Activated CD4-positive, alpha-beta memory T cell treated with anti-CD3 and anti-CD28 coated beads for 36 hours (primary cell): ENCODE measurements at regions not wholly inside any gene's neighbourhood (a gene's known extent, or its start where the extent isn't known, plus 50 kb on each side); places are given as distances from the start of the nearest gene placed in this dataset.
"Not testable (repeated sequence)": the region's sequence is repeated elsewhere in the genome, so short reads cannot be mapped to it uniquely, and the experiment has no call there.

ENCODE experiments used
- CTCF ChIA-PET: fragments of 350-600 bp; sonication (Branson Sonifier 250); formaldehyde crosslinking; loops from one replicate; lab custom pipeline; 2021; ENCODE audit warnings: antibody characterized with exemption, inconsistent platforms; lab: Charles Lee
- POLR2A ChIA-PET: fragments of 350-600 bp; sonication (Branson Sonifier 250); formaldehyde crosslinking; loops from one replicate; lab custom pipeline; 2021; ENCODE audit warnings: antibody characterized with exemption; lab: Charles Lee
- DNase-seq: peaks from one replicate; pipeline ENCODE4 v3.0.0-alpha.2; 2020
- H3K27ac Mint-ChIP-seq: one replicate; pipeline ENCODE4 v1.8.0; 2021; ENCODE audit warnings: mixed read lengths
- H3K27me3 Mint-ChIP-seq: one replicate; pipeline ENCODE4 v1.8.0; 2021; ENCODE audit warnings: mixed read lengths
- H3K36me3 Mint-ChIP-seq: one replicate; pipeline ENCODE4 v1.8.0; 2021; ENCODE audit warnings: mixed read lengths
- H3K4me1 Mint-ChIP-seq: one replicate; pipeline ENCODE4 v1.8.0; 2021; ENCODE audit warnings: low read depth, mixed read lengths
- H3K4me3 Mint-ChIP-seq: one replicate; pipeline ENCODE4 v1.8.0; 2021; ENCODE audit warnings: mild to moderate bottlenecking, mixed read lengths
- H3K9me3 Mint-ChIP-seq: one replicate; pipeline ENCODE4 v1.8.0; 2021; ENCODE audit warnings: mixed read lengths
- intact Hi-C: fragments of 100-400 bp; cut with micrococcal nuclease; formaldehyde crosslinking; loops from one replicate; pipeline ENCODE4 v1.15.1; 2023

- no peak for DNase-seq
- H3K9me3 Mint-ChIP-seq, result peaks cover 8% of the 10 kb centered on the region
- no peaks in the 10 kb centered on the region for H3K27me3 Mint-ChIP-seq
- H3K27ac Mint-ChIP-seq, result no peak overlapping the region
- no peaks in the 10 kb centered on the region for H3K36me3 Mint-ChIP-seq
- intact Hi-C loops, result no loop called here
- CTCF ChIA-PET, result no interaction called here
- POLR2A ChIA-PET, result no interaction called here
- no peak overlapping the region for H3K4me3 Mint-ChIP-seq
- H3K4me1 Mint-ChIP-seq, result no peaks in the 10 kb centered on the region
These were observed 466.9 kb downstream of the FAT4 start for GRCh38 chr4:125781651-125782050.

- ChIA-PET POLR2A (no interaction called here), CTCF (no interaction called here)
- Mint-ChIP-seq H3K9me3 (peaks cover 2% of the 10 kb centered on the region), H3K27me3 (no peaks in the 10 kb centered on the region), H3K27ac (no peak overlapping the region), H3K4me1 (no peaks in the 10 kb centered on the region), H3K36me3 (no peaks in the 10 kb centered on the region), H3K4me3 (no peak overlapping the region)
- intact Hi-C loops, result no loop called here
- DNase-seq, result no peak
These were observed 470.0 kb downstream of the FAT4 start for GRCh38 chr4:125784741-125785140.

DNA sequence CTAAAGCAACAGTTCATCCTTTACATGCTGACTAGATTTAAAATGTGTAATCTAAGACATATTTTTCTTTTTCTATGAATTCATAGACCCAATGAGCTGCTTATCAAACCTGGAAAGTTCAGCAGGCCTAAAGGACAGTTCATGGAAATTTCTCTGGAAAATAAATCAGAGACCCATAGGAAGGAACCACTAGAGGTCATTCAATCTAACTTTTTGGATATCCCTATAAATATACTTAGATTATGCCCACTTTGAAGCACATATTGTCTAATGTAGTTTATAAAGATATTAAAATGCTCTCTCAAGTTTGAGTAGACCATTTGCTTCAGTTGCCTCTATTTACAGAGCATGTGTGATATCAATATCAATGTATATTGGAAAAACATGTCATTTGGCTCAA lies 473.0 kb downstream of the FAT4 start:
- POLR2A ChIA-PET, result no interaction called here
- no peaks in the 10 kb centered on the region for H3K27me3 Mint-ChIP-seq
- no peaks in the 10 kb centered on the region for H3K4me1 Mint-ChIP-seq
- intact Hi-C loops, result no loop called here
- CTCF ChIA-PET, result no interaction called here
- H3K9me3 Mint-ChIP-seq, result peaks cover 2% of the 10 kb centered on the region
- no peaks in the 10 kb centered on the region for H3K36me3 Mint-ChIP-seq
- H3K27ac Mint-ChIP-seq, result no peak overlapping the region
- no peak for DNase-seq
- H3K4me3 Mint-ChIP-seq, result no peak overlapping the region

- H3K36me3 Mint-ChIP-seq, result no peaks in the 10 kb centered on the region
- CTCF ChIA-PET, result no interaction called here
- DNase-seq, result no peak
- H3K27me3 Mint-ChIP-seq, result no peaks in the 10 kb centered on the region
- H3K9me3 Mint-ChIP-seq, result peaks cover 5% of the 10 kb centered on the region
- H3K4me1 Mint-ChIP-seq, result no peaks in the 10 kb centered on the region
- POLR2A ChIA-PET, result no interaction called here
- no peak overlapping the region for H3K27ac Mint-ChIP-seq
- intact Hi-C loops, result no loop called here
- no peak overlapping the region for H3K4me3 Mint-ChIP-seq
These were observed 474.3 kb downstream of the FAT4 start for GRCh38 chr4:125789023-125789422.

DNA sequence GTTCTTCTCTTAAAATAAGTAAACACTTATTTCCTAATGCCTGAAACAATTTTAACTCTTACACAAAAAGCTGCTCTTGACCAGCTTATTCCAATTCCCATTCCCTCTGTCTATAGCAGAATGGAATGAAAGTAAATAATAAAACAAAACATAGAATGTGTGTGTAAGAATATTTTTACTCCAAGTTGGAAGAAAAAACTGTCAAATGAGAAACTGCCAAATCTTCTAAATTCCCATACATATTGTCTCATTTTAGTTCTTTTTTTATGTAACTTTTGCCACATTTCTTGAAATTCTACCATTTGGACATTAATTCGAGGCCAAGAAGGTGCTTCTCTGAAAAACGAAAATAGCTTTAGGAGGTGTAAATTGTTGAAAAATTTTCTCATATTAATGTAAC lies 477.1 kb downstream of the FAT4 start:
- intact Hi-C loops, result no loop called here

GRCh38 chr4:125794989-125795388 lies 480.2 kb downstream of the FAT4 start:
- H3K27ac Mint-ChIP-seq, result no peak overlapping the region
- POLR2A ChIA-PET, result no interaction called here
- CTCF ChIA-PET, result no interaction called here
- intact Hi-C loops, result no loop called here
- no peak for DNase-seq
- no peak overlapping the region for H3K4me3 Mint-ChIP-seq
- peaks cover 3% of the 10 kb centered on the region for H3K9me3 Mint-ChIP-seq
- no peaks in the 10 kb centered on the region for H3K36me3 Mint-ChIP-seq
- H3K4me1 Mint-ChIP-seq, result no peaks in the 10 kb centered on the region
- no peaks in the 10 kb centered on the region for H3K27me3 Mint-ChIP-seq

More for the DNA sequence above, 477.1 kb downstream of the FAT4 start:
- Mint-ChIP-seq H3K36me3 (no peaks in the 10 kb centered on the region), H3K27me3 (no peaks in the 10 kb centered on the region), H3K4me1 (no peaks in the 10 kb centered on the region), H3K4me3 (no peak overlapping the region), H3K9me3 (peaks cover 5% of the 10 kb centered on the region), H3K27ac (no peak overlapping the region)
- ChIA-PET CTCF (no interaction called here), POLR2A (no interaction called here)
- no peak for DNase-seq

DNA sequence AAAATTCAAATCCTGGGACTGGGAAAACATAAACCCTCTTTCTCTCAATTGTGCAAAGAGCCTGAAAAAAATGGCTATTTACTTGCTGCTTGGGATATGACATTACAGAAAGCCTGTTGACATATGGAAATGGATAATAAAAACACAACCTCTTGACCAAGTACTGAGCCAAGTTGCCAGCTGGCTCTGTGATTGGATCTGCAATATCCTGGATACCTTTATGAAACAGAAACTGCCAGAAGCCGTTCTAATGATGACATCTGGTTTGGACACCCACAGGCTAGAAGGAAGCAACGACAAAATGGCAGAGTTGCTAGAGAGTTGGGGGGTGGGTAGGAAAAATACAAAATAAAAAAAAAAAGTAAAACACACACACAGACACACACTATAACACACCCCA lies 481.4 kb downstream of the FAT4 start:
- H3K27me3 Mint-ChIP-seq, result no peaks in the 10 kb centered on the region
- CTCF ChIA-PET, result no interaction called here
- POLR2A ChIA-PET, result no interaction called here
- intact Hi-C loops, result no loop called here
- no peak overlapping the region for H3K4me3 Mint-ChIP-seq
- DNase-seq, result no peak
- H3K4me1 Mint-ChIP-seq, result no peaks in the 10 kb centered on the region
- peaks cover 3% of the 10 kb centered on the region for H3K9me3 Mint-ChIP-seq
- H3K27ac Mint-ChIP-seq, result no peak overlapping the region
- H3K36me3 Mint-ChIP-seq, result no peaks in the 10 kb centered on the region

DNA sequence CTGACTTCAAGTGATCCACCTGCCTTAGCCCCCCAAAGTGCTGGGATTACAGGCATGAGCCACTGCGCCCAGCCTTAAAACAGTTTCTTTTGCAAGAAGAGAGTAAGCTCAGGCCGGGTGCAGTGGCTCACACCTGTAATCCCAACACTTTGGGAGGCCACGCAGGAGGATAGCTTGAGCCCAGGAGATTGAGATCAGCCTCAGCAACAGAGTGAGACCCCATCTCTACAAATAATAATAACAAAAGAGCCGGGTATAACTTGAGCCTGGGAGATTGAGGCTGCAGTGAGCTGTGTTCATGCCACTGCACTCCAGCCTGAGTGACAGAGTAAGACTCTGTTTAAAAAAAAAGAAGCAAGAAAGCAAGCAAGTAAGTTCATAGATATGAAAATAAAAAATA lies 482.9 kb downstream of the FAT4 start:
- H3K4me1 Mint-ChIP-seq, intact Hi-C loops, DNase-seq, H3K27ac Mint-ChIP-seq, H3K9me3 Mint-ChIP-seq, H3K36me3 Mint-ChIP-seq, H3K4me3 Mint-ChIP-seq, POLR2A ChIA-PET, H3K27me3 Mint-ChIP-seq, CTCF ChIA-PET: not testable (repeated sequence)

DNA sequence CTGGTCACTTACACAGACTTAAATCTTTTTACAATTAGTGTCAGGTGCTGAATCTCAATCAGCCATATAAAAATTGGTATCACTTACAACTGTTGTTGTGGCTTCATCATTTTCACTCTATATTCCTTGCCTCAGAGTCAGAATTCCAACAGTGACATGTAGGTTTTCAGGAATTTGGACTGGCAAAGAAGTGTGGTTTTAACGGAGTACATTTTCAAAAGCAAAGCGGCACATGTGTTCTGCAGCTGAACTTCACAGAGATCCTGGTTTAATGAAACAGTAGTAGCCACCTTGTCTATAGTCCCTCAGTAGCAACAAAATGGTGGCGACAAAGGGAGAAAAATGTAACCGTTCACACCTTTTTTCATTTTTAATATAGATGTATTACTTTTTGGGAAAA lies 486.6 kb downstream of the FAT4 start:
- Mint-ChIP-seq H3K9me3 (no peaks in the 10 kb centered on the region), H3K27me3 (no peaks in the 10 kb centered on the region), H3K4me1 (no peaks in the 10 kb centered on the region), H3K36me3 (no peaks in the 10 kb centered on the region), H3K27ac (no peak overlapping the region), H3K4me3 (no peak overlapping the region)
- DNase-seq, result no peak
- intact Hi-C loops, result no loop called here
- ChIA-PET CTCF (no interaction called here), POLR2A (no interaction called here)

GRCh38 chr4:125801924-125802323 lies 487.2 kb downstream of the FAT4 start:
- CTCF ChIA-PET, result interaction anchor here (0.6 kb wide), 1 partner anchor 125 kb away, joined by 3 read pairs; no protein-coding TSS in a partner anchor
- intact Hi-C loops, result no loop called here
- H3K9me3 Mint-ChIP-seq, result no peaks in the 10 kb centered on the region
- no peaks in the 10 kb centered on the region for H3K27me3 Mint-ChIP-seq
- no peak overlapping the region for H3K4me3 Mint-ChIP-seq
- DNase-seq, result no peak
- no peaks in the 10 kb centered on the region for H3K4me1 Mint-ChIP-seq
- H3K27ac Mint-ChIP-seq, result no peak overlapping the region
- POLR2A ChIA-PET, result no interaction called here
- H3K36me3 Mint-ChIP-seq, result no peaks in the 10 kb centered on the region

GRCh38 chr4:125808022-125808421 lies 493.3 kb downstream of the FAT4 start:
- intact Hi-C loops, result no loop called here
- POLR2A ChIA-PET, result no interaction called here
- no peaks in the 10 kb centered on the region for H3K4me1 Mint-ChIP-seq

GRCh38 chr4:125808570-125808969 lies 493.8 kb downstream of the FAT4 start:
- H3K4me1 Mint-ChIP-seq, result no peaks in the 10 kb centered on the region

More at GRCh38 chr4:125808022-125808421, 493.3 kb downstream of the FAT4 start:
- CTCF ChIA-PET, result interaction anchor here (0.7 kb wide), 1 partner anchor 1728 kb away, joined by 5 read pairs; no protein-coding TSS in a partner anchor
- H3K27me3 Mint-ChIP-seq, result no peaks in the 10 kb centered on the region
- no peaks in the 10 kb centered on the region for H3K36me3 Mint-ChIP-seq
- DNase-seq, result no peak
- no peak overlapping the region for H3K27ac Mint-ChIP-seq
- H3K4me3 Mint-ChIP-seq, result no peak overlapping the region
- H3K9me3 Mint-ChIP-seq, result no peaks in the 10 kb centered on the region

GRCh38 chr4:125811892-125812291 lies 497.1 kb downstream of the FAT4 start:
- ChIA-PET CTCF (no interaction called here), POLR2A (no interaction called here)
- H3K27ac Mint-ChIP-seq, result no peak overlapping the region
- H3K4me1 Mint-ChIP-seq, result no peaks in the 10 kb centered on the region
- no peak overlapping the region for H3K4me3 Mint-ChIP-seq
- DNase-seq, result no peak
- H3K27me3 Mint-ChIP-seq, result no peaks in the 10 kb centered on the region
- intact Hi-C loops, result no loop called here
- peaks cover 2% of the 10 kb centered on the region for H3K9me3 Mint-ChIP-seq
- H3K36me3 Mint-ChIP-seq, result no peaks in the 10 kb centered on the region

More at GRCh38 chr4:125808570-125808969, 493.8 kb downstream of the FAT4 start:
- no peak for DNase-seq
- intact Hi-C loops, result no loop called here
- CTCF ChIA-PET, result interaction anchor here (0.7 kb wide), 1 partner anchor 1727 kb away, joined by 5 read pairs; no protein-coding TSS in a partner anchor
- no peak overlapping the region for H3K4me3 Mint-ChIP-seq
- H3K9me3 Mint-ChIP-seq, result peaks cover 2% of the 10 kb centered on the region
- POLR2A ChIA-PET, result no interaction called here
- H3K36me3 Mint-ChIP-seq, result no peaks in the 10 kb centered on the region
- no peak overlapping the region for H3K27ac Mint-ChIP-seq
- H3K27me3 Mint-ChIP-seq, result no peaks in the 10 kb centered on the region
